Skeletal muscle cell (primary cell): ENCODE measurements at regions not wholly inside any gene's neighbourhood (a gene's known extent, or its start where the extent isn't known, plus 50 kb on each side); places are given as distances from the start of the nearest gene placed in this dataset.

Source experiments
- DNase-seq: peaks from one replicate; pipeline ENCODE4 v3.0.0-alpha.2; 2010; ENCODE audit warnings: low read depth
- H3K4me3 ChIP-seq: 2 replicates; pipeline ENCODE4 v1.5.1; 2011; ENCODE audit warnings: low read depth, mild to moderate bottlenecking, control low read depth, low read length, moderate library complexity

DNA sequence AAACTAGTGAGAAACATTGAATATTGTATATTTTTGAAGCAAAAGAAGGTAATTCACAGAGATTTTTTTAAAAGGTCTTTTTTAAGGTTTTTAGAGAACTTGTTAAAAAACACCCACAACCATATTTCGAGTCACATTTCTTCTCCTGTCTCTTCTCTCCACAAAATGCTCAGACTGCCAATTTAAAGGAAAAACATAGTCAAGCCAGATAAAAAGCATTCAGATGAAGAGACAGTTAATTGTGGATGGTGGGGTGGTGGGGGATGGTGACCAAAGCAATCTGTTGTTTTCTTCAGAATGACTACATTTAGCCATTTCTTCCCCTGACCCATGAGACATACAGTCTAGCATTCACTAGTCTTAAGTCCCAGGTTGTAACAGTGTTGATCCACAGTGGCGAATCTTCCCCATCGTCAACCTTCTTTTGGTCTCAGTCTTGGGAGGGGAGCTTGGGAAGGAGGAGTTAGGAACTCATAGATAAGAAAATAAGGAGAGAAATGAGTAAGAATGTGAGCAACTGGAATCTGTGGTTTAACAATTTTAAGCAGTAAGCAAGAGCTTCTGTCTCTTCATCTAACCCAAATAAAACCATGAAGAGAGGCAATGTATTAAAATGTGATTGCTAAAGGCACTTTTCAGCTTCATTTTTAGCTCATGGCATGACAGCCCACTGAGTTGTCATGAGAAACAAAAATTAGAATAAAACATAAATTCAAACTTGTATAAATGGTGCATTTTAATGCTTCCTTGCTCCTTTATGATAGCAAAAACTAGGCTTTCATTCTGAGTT, 413.7 kb upstream of the FSHR start:
- H3K4me3 ChIP-seq, result no peak overlapping the region
- no peak for DNase-seq

DNA sequence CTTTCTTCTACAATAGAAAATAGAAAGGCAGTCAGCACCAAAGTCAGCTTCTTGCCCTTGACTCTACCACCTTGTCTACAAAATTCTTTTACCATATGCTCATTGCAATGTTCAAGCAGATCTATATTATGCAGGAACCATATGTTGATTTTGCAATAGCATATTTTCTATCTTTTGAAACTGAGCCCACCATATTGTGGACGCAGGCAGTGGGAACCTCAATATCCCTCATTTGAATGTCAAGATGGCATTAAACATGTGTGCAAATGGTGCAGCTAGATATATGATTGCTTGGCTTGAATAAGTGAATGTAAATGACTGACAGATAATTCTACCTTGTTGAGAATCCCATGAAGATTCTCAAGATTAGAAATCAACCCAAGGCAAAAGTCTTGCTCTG, 412.7 kb upstream of the FSHR start:
- no peak overlapping the region for H3K4me3 ChIP-seq
- DNase-seq, result no peak

DNA sequence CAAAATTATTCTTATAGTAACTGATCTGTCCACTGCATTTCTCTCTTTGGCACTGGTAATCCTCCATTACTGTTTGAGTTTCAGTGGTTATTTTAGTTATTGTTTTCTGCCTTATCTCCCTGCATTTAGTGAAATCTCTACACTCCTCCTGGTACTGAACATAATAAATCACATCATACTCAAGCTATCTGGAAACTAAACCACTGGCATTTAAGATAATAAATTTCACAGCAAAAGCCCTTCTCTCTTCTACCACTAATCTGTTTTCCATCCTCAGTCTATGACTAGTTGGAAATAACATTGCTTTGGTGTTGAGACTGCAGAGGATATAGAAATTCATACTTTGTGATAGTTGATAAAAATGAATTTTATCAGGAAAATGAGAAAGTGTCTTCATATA, 399.3 kb upstream of the FSHR start:
- no peak for DNase-seq

DNA sequence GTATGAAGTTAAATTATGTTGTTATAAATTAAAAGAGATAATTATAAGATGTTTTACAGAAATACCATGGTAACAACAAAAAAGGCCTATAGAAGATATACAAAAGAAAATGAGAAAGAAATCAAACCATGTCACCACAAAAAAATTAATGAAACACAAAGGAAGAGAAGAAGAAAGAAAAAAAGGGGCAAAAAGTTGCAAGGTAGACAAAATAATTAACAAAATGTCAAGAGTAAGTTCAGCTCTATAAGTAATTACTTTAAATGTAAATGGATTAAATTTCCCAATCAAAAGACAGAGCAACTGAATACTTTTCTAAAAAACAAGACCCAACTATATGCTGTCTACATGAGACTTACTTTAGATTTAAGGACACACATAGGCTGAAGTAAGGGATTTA, 378.4 kb upstream of the FSHR start:
- DNase-seq, result no peak
- no peak overlapping the region for H3K4me3 ChIP-seq

More for the DNA sequence above, 399.3 kb upstream of the FSHR start:
- H3K4me3 ChIP-seq, result no peak overlapping the region

DNA sequence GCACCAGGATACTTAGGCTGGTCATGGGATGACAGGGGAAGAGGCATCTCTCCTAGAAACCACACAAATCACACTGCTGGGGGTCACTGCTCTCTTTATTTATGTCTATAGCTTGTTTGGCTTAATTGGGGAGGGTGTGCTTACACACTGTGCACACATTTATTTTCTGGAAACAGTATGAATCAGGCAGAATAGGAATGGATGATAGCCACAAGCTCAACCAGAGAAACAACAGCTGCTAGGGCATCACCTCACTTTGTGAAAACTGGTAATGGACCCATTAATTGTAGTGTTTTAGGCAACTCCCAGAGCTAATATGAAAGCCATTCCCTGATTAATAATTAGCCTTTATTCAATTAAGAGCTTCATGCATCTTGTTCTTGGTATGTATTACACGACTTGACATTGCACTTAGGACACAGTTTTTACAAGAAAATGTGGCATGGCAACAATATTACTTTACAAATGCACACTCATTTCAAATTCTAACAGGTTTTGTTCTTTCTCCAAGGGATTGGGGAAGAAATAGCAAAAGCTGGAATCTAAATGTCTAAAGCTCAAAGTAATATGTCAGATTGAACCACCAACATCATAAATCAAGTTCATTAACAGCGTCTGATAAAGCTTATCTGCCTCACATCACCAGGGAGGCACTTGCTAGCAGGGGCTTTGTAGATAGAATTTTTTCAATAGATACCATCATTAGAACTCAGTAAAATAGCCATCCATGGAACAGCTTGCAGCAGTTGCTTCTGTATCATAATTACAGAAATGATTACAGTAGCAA, 361.9 kb upstream of the FSHR start:
- no peak for DNase-seq
- no peak overlapping the region for H3K4me3 ChIP-seq

DNA sequence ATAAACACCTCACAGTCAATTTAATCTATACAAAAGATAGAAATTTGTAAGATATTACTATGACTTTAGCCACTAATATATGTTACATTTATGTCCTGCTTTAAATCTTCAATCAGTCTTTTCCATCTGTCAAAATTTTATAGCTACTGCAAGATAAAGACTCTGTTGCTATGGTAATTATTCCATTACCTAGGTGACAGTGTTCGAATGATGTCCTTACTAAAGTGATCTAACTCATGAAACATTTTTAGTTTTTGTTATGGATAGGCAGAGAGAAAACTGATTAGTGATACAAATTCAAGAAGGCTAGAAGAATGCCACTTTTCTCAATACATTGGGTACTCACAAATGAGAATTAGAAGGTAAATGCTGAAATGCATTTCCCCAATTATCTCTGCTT, 359.9 kb upstream of the FSHR start:
- no peak for DNase-seq
- H3K4me3 ChIP-seq, result no peak overlapping the region

DNA sequence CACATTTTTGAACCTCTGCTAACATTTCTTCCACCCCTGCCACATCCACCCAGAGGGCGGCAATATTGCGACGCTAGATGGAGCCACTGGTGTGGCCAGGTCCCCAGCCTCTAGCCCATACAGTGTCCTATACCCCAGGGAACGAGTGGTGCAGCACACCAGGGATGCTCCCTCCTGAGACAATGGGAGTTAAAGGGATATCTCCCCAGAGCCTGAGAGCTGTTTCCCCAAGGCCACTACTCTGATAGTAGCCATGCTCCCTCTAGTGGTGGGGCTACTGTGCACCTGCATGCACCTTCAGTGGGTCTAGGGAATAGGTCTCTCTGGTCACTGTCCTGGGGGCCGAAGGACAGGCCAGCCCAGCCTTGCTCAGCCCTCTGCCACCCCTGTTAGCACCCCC, 336.4 kb upstream of the FSHR start:
- no peak overlapping the region for H3K4me3 ChIP-seq
- no peak for DNase-seq

DNA sequence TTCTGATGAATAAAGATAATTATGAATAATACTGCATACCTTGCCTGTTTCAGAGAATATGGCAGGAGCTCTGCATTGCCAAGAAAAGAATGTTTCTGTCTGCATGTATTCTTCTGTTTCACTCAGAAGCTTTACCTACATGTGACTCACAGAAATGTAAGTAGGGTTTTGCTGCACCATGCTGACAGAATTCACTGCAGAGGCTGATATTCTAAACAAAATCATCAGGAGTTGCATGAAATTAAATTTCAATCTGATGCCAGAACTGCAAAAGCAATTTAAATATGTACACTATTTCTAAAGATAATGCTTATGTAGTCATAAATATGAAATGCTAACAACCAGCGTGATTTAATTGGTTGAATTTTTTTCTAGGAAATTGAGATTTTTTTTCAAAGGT, 332.8 kb upstream of the FSHR start:
- no peak for DNase-seq

DNA sequence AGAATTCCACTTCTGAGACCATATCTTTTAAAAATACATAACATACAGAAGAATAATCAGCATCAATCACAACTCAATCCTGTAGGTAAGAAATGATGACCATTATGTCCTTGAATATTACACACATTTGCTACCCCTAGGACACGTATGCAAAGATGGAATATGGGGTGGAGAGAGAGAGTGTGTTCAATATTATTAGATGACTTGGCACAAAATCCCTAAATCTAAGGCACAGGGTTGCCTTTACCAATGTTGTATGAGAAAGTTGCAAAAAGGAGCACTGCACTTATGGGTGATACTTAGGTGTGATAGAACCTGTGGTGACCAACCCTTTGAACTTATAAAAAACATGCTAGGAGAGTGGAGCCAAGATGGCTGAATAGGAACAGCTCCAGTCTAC, 326.2 kb upstream of the FSHR start:
- no peak overlapping the region for H3K4me3 ChIP-seq
- no peak for DNase-seq

More for the DNA sequence above, 332.8 kb upstream of the FSHR start:
- H3K4me3 ChIP-seq, result no peak overlapping the region

DNA sequence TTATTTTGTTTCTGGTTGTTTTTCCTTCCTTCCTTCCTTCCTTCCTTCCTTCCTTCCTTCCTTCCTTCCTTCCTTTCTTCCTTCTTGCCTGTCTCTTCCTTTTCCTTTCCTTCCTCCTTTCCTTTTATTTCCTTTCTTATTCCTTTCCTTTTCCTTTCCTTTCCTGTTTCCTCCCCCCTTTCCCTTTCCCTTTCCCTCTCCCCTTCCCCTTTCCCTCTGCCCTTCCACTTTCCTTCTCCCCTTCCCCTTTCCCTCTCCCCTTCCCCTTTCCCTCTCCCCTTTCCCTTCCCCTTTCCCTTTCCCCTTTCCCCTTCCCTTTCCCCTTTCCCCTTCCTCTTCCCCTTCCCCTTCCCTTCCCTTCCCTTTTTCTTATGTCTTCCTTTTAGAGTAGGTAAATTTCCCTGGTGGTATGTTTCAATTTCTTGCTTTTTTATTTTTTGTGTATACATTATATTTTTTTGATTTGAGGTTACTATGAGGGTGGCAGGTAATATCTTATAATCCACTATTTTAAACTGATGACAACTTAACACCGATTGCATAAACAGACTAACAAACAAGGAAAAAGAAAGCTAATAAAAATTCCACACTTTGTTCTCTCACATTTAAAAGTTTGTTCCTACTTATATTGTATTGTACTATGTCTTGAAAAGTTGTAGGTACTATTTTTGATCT, 311.0 kb upstream of the FSHR start:
- H3K4me3 ChIP-seq, result no peak overlapping the region
- no peak for DNase-seq

DNA sequence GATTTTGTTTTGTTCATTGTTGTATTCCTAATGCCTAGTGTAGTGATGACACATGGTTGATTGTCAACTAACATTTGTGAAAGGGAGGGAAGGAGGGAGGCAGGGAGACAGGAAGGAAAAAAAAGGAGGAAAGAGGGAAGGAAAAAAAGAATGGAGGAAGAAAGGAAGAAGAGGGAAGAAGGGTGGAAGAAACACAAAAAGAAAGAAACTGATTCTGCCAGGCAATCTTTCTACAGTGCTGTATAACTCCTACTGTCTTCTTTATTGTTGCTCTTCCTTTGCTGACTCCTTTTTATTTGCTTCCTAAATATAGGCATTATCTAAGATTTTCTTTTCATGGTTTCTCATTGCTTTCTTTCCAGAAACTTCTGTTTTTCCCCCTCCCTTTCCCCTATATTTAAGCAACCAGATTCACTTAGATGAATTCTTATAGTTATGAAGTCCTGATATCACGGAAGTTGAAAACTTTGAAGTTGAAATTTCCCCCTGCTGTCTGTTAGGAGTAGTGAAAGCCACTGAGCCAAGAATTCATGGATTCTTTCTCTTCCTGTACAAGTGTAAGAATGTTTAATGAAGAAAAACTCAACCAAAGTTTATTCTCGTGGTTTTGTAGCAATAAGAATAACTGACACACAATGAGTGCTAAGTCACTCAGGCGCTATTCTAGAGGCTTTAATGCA, 305.1 kb upstream of the FSHR start:
- no peak overlapping the region for H3K4me3 ChIP-seq
- DNase-seq, result no peak

DNA sequence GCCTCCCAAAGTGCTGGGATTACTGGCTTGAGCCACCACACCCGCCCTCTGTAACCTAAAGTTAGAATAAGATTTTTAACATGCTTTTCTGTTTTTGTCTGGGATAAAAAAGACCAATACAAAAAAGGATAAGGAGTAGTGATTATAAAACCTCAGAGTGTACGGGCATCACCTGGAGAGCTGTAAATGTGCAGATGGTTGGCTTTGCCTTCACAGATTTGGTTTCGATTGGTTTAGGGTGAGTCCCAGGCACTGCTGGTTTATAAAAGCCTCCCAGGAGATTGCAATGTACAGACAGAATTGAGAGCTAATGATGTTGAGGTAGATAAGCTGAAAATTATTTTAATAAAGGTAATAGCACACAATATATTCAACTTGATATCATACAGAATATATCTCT, 289.7 kb upstream of the FSHR start:
- DNase-seq, result no peak
- H3K4me3 ChIP-seq, result no peak overlapping the region

DNA sequence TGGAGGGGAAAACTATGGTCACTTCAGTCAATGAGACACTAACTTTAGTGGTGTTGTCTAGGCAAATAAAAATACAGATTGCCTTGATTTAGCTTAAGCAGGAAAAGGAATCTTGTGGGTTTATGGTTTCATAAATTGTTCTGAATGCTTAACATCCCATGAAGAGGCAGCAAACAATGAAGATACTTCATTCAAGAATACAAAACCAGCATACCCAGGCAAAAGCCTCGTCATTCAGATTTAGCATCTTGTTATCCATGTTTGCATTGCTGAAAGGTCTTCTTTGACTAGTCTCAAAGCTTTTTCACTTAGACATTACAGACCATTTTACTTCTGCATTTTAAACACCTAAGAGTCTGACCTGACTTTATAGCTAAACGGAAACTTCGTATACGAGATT, 272.7 kb upstream of the FSHR start:
- DNase-seq, result no peak
- no peak overlapping the region for H3K4me3 ChIP-seq

DNA sequence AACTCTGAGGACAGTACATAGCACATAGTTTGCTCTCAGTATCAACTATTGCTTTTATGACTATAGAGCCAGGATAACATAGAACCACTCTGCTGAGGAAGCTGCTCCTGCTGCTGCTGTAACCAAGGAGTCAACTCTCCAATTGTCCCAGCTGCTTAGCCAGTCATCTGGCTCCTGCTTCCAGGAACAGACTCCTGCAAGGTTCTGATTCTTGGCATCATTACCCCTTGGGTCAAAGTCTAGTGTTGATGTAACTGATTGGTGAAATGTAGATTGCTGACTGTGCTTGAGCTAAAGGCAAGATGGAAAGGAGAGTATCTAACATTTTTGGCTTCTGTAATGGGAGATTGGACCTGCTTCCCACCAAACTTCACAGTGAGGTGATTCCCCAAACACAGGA, 261.9 kb upstream of the FSHR start:
- no peak for DNase-seq

DNA sequence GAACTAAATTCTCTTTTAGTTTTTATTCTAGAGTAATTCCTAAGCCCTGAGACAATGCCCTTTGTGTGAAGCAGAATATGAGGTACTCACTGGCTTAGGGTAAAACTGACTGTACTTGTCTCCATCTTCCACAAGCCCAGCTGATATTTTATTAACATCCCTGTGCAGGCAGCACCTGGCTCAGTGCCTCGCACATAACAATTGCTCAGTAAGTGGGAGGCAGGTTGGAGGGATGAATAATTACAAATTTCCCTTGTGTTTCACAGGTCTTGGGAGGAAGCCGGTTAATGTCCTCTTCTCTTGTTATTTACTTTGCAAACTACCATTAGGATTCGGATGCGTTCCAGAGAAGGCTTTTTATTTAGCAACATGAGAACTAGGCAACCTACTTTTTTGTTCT, 249.8 kb upstream of the FSHR start:
- H3K4me3 ChIP-seq, result no peak overlapping the region
- no peak for DNase-seq

More for the DNA sequence above, 261.9 kb upstream of the FSHR start:
- no peak overlapping the region for H3K4me3 ChIP-seq

DNA sequence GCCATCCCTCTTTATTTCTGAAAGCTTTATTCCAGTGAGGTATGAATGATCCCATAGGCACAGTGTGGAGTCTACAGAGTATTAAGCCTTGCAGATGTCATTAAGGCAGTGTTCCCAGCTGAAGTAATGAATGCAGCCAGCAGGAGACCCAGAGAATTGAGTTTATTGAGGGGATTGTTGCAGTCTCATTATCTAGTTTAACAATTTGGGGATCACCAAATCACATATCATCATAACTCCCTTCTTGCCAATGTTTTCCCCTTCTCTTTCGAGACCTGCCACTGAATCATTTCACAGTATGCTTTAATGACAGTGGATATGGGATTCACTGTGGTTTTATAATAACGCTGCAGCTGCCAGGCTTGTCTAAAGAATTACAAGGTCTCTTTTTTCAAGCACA, 249.3 kb upstream of the FSHR start:
- no peak overlapping the region for H3K4me3 ChIP-seq
- no peak for DNase-seq

DNA sequence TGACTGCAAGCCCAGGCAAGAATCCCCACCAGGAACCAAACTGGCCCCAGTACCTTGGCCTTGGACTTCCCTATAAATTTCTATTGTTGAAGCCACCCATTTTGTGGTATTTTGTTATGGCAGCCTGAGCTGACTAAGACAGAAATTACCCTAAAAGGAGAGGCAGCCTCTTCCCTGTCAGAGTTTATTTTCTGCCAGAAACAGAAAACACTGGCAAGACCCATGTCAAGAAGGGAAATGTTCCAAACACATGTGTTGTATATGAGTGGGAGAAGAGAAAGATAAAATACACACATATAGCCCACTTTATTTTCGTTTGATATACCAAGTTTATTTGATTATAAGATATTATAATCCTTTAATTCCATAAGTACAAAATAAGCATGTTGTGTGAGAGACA, 225.1 kb upstream of the FSHR start:
- DNase-seq, result no peak
- no peak overlapping the region for H3K4me3 ChIP-seq

DNA sequence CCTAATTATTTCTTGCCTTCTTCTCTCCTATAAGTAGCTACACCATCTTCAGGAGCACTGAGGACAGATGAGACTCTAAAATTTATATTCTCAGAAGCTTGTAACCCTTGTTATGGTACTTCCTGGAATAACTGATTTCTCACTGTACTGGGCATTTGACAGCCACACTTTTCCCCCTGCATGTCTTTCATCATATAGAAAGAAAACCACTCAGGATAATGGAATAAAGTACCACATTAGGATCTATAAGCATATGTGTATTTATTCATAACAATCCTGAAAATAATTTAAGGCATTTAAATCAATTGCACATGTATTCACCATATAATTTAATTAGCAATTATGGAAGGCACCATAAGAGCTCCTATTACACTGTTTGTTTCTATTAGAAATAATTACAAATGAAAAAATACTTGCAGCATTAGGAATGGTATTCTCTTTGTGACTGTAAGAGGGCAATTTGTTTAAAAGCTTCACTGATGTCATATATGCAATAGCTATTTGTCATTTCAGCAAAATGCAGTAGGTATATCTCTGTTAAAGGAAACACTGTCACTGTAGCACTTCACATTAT, 216.9 kb upstream of the FSHR start:
- H3K4me3 ChIP-seq, result no peak overlapping the region
- DNase-seq, result no peak

DNA sequence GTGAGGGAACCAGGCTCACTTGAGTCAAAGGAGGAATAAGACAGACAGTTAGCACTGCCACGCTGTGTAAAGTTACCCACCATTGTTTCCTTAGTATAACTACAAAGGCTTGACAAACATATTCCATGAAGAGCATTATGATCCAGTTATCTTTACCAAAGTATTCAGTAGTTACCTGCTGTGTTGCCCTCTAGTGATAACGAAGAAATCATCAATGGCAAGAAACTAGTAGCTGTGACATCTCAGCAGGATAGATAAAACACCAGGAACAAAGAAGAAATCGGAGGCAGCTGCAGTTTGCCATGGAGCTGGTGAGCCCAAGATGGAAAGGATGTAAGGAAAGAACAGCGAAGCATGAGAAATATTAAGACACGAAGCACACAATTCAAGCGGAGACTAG, 215.3 kb upstream of the FSHR start:
- DNase-seq, result no peak
- H3K4me3 ChIP-seq, result no peak overlapping the region

DNA sequence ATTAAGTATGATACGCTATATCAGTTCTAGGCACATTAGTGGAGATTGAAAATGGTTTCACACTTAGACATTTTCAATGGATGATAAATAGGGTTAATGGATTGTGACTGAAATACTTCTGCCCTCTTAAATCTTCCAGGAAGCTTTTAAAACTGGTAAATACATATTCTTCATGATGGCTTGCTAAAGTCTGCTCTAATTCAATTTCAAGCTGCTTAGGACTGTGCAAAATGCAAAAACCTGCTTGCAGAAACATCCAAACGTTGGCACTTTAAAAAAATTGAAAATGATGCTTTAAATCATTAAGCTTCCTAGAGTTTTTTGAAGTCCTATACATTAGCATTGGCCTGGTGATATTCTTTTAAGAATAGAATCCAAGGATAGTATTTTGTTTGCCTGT, 214.8 kb upstream of the FSHR start:
- no peak for DNase-seq
- no peak overlapping the region for H3K4me3 ChIP-seq
